ENCODE measurements at regions not wholly inside any gene's neighbourhood (a gene's known extent, or its start where the extent isn't known, plus 50 kb on each side); places are given as distances from the start of the nearest gene placed in this dataset.

DNA sequence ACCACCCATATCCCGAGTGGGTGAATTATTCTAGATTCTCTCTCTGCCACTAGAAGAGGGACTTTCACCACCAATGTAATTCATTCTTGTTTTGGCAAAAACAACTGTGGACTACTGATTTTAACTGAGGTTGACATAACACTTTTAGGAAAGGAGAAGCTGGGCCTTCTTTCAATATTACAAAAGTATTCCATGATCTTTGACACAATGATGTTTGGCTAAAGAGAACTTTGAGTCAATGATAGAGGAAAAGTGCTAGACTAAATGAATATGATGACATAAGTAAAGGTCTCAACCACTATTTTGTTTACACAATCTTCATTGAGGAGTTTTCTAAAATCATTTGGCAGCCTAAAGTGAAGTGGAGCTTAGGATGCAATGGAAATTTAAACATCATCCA is 336.9 kb upstream of the PDE4D start:
- TF ChIP-seq, protein P1, sequence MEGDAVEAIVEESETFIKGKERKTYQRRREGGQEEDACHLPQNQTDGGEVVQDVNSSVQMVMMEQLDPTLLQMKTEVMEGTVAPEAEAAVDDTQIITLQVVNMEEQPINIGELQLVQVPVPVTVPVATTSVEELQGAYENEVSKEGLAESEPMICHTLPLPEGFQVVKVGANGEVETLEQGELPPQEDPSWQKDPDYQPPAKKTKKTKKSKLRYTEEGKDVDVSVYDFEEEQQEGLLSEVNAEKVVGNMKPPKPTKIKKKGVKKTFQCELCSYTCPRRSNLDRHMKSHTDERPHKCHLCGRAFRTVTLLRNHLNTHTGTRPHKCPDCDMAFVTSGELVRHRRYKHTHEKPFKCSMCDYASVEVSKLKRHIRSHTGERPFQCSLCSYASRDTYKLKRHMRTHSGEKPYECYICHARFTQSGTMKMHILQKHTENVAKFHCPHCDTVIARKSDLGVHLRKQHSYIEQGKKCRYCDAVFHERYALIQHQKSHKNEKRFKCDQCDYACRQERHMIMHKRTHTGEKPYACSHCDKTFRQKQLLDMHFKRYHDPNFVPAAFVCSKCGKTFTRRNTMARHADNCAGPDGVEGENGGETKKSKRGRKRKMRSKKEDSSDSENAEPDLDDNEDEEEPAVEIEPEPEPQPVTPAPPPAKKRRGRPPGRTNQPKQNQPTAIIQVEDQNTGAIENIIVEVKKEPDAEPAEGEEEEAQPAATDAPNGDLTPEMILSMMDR (IDR thresholded peaks at IDR 0.05 in 8 of 11, conservative IDR thresholded peaks at IDR 0.05 in 3 of 11), result no peak
- TF ChIP-seq POLR2A (IDR thresholded peaks at IDR 0.05), result no peak
- TF ChIP-seq POLR2AphosphoS5 (IDR thresholded peaks at IDR 0.05), result no peak

Data from spleen (tissue), 7 donors.